Mesenchymal stem cell (in vitro differentiated cells and primary cell): ENCODE measurements at regions not wholly inside any gene's neighbourhood (a gene's known extent, or its start where the extent isn't known, plus 50 kb on each side); places are given as distances from the start of the nearest gene placed in this dataset.

Experiments used
- DNase-seq: peaks from one replicate; pipeline ENCODE4 v3.0.0-alpha.2; 2013
- H2AFZ ChIP-seq: one replicate; pipeline ENCODE4 v1.6.1; 2013; ENCODE audit warnings: low read depth, mild to moderate bottlenecking, control low read depth, inconsistent platforms, low read length, moderate library complexity
- H2AK5ac ChIP-seq: 2 replicates; pipeline ENCODE4 v1.6.1; 2013; ENCODE audit warnings: low read length, moderate library complexity, mild to moderate bottlenecking, inconsistent platforms; ENCODE audit not compliant: severe bottlenecking
- H2BK120ac ChIP-seq: one replicate; pipeline ENCODE4 v1.6.1; 2013; ENCODE audit warnings: low read depth, mild to moderate bottlenecking, inconsistent platforms, low read length, moderate library complexity
- H2BK12ac ChIP-seq, 2 experiments: one replicate each; pipeline ENCODE4 v1.6.1; 2013; ENCODE audit warnings: inconsistent platforms in 2 of 2, low read length in 2 of 2, mild to moderate bottlenecking in 2 of 2, moderate library complexity in 2 of 2, control low read depth in 1 of 2
- H2BK15ac ChIP-seq: one replicate; pipeline ENCODE4 v1.6.1; 2013; ENCODE audit warnings: mild to moderate bottlenecking, low read depth, inconsistent platforms; ENCODE audit not compliant: poor library complexity, severe bottlenecking
- H2BK5ac ChIP-seq: 2 replicates; pipeline ENCODE4 v1.6.1; 2013; ENCODE audit warnings: low read depth, mild to moderate bottlenecking, low read length, control low read depth, inconsistent platforms; ENCODE audit not compliant: poor library complexity, severe bottlenecking
- H3K14ac ChIP-seq, 2 experiments: one replicate each; pipeline ENCODE4 v1.6.1; 2013; ENCODE audit warnings: inconsistent platforms in 2 of 2, low read length in 2 of 2, control low read depth in 1 of 2, mild to moderate bottlenecking in 1 of 2, moderate library complexity in 1 of 2
- H3K18ac ChIP-seq, 2 experiments: one replicate each; pipeline ENCODE4 v1.6.1; 2013; ENCODE audit warnings: inconsistent platforms in 2 of 2, low read length in 2 of 2, control low read depth in 1 of 2, low read depth in 1 of 2, mild to moderate bottlenecking in 1 of 2
- H3K23ac ChIP-seq, 2 experiments: one replicate each; pipeline ENCODE4 v1.6.1; 2013; ENCODE audit warnings: inconsistent platforms in 2 of 2, low read length in 2 of 2, mild to moderate bottlenecking in 2 of 2, moderate library complexity in 2 of 2, control low read depth in 1 of 2
- H3K27ac ChIP-seq: 2 replicates; pipeline ENCODE4 v1.5.1; 2013; ENCODE audit warnings: mild to moderate bottlenecking, moderate library complexity, low read length, control low read depth, inconsistent platforms; ENCODE audit not compliant: poor library complexity, severe bottlenecking
- H3K27me3 ChIP-seq, 2 experiments: 2 replicates each; pipeline versions ENCODE4 v1.6.1 to v1.7.0; 2013; ENCODE audit warnings: low read length in 2 of 2, mild to moderate bottlenecking in 2 of 2, moderate library complexity in 2 of 2, control low read depth in 1 of 2, inconsistent platforms in 1 of 2; ENCODE audit not compliant: control insufficient read depth in 1 of 2, insufficient read depth in 1 of 2
- H3K36me3 ChIP-seq, 2 experiments: 2 replicates each; pipeline versions ENCODE4 v1.6.1 to v1.7.0; 2013; ENCODE audit warnings: low read length in 2 of 2, control low read depth in 1 of 2, inconsistent platforms in 1 of 2, low read depth in 1 of 2, mild to moderate bottlenecking in 1 of 2; ENCODE audit not compliant: insufficient read depth in 2 of 2, control insufficient read depth in 1 of 2
- H3K4ac ChIP-seq, 2 experiments: one replicate each; pipeline ENCODE4 v1.6.1; 2013; ENCODE audit warnings: inconsistent platforms in 2 of 2, low read length in 2 of 2, mild to moderate bottlenecking in 2 of 2, moderate library complexity in 2 of 2, control low read depth in 1 of 2, low read depth in 1 of 2
- H3K4me1 ChIP-seq: 2 replicates; pipeline ENCODE4 v1.6.1; 2013; ENCODE audit warnings: low read depth, low read length, control low read depth; ENCODE audit not compliant: control insufficient read depth, insufficient read depth
- H3K4me2 ChIP-seq: 2 replicates; pipeline ENCODE4 v1.6.1; 2013; ENCODE audit warnings: low read length, mild to moderate bottlenecking, inconsistent platforms; ENCODE audit not compliant: poor library complexity, severe bottlenecking
- H3K4me3 ChIP-seq, 2 experiments: 2 replicates each; pipeline versions ENCODE4 v1.5.1 to v1.7.0; 2013; ENCODE audit warnings: low read length in 2 of 2, mild to moderate bottlenecking in 2 of 2, control low read depth in 1 of 2, low read depth in 1 of 2; ENCODE audit not compliant: insufficient read depth in 1 of 2
- H3K79me1 ChIP-seq: replicated peaks from 2 replicates; pipeline ENCODE4 v1.6.1; 2013; ENCODE audit warnings: mild to moderate bottlenecking, control low read depth, low read length, inconsistent platforms; ENCODE audit not compliant: poor library complexity, severe bottlenecking
- H3K9ac ChIP-seq: 2 replicates; pipeline ENCODE4 v1.7.0; 2013; ENCODE audit warnings: mild to moderate bottlenecking, low read length, moderate library complexity
- H3K9me3 ChIP-seq: 2 replicates; pipeline ENCODE4 v1.7.0; 2013; ENCODE audit warnings: mild to moderate bottlenecking, low read length; ENCODE audit not compliant: control insufficient read depth
- H4K8ac ChIP-seq: one replicate; pipeline ENCODE4 v1.6.1; 2013; ENCODE audit warnings: inconsistent platforms, mild to moderate bottlenecking, low read length, moderate library complexity
- H4K91ac ChIP-seq: one replicate; pipeline ENCODE4 v1.6.1; 2013; ENCODE audit warnings: mild to moderate bottlenecking, low read length, inconsistent platforms
- whole genome bisulfite sequencing: methylation state at CpG from one replicate; pipeline ENCODE4 v1.1.7; 2013; ENCODE audit warnings: mixed read lengths; 5-methylcytosine and 5-hydroxymethylcytosine counted together

DNA sequence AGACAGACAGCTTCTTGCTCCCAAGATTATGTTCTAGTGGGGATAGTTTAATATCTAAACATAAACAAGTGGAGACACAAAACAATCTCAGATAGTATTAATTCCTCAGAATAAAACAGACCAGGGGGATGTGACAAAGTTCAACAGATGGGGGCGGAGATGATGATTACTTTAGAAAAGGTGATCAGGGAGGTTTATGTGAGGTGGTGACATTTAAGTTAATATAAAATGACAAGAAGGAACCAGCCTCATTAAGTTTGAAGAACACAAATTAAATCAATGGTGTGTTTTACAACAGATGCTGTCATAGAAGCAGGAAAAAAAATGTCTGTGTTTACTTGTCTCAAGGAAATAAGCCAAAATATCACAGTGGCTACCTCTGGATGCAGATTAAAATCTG lies 119.6 kb upstream of the HMHB1 start:
- Histone ChIP-seq H3K14ac (no peak overlapping the region), H3K4me2 (no peak overlapping the region), H3K4ac (no peak overlapping the region), H3K4me3 (peak overlapping the region in 1 of 2 experiments; percentile 36), H3K36me3 (no peaks in the 10 kb centered on the region), H3K27me3 (no peaks in the 10 kb centered on the region), H2BK15ac (no peak overlapping the region), H2BK12ac (no peak overlapping the region), H2BK5ac (no peak overlapping the region), H2AFZ (no peak overlapping the region), H3K27ac (no peak overlapping the region), H3K23ac (no peak overlapping the region), H4K91ac (no peak overlapping the region), H3K9me3 (no peaks in the 10 kb centered on the region), H2AK5ac (no peak overlapping the region), H2BK120ac (no peak overlapping the region), H3K4me1 (no peaks in the 10 kb centered on the region), H3K79me1 (no peaks in the 10 kb centered on the region), H3K18ac (no peak overlapping the region), H3K9ac (peak overlapping the region; percentile 65), H4K8ac (no peak overlapping the region)
- 93% methylated on average over 1 of the region's 1 CpG for WGBS
- DNase-seq = no peak

DNA sequence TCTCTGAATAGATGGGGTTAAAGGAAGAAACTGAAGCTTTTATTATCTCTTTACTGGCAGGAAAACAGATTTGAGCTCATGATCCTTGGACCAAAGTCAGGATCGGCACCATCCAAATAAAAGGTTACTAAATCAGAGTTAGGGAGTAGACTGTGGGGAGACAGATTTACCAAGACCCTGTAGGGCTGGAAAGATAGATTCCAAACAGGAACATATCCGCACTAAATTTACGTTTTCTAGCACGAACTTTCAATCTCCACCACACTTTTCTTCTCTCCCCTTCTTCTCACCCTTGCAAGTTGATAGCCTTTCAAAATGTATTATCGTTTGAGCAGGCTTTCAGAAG lies 120.0 kb upstream of the HMHB1 start:
- no peak overlapping the region for H2BK15ac ChIP-seq
- no peaks in the 10 kb centered on the region for H3K36me3 ChIP-seq
- H2BK5ac ChIP-seq = no peak overlapping the region
- H3K9ac ChIP-seq = peak overlapping the region; percentile 65
- DNase-seq = no peak
- H3K14ac ChIP-seq = no peak overlapping the region
- no peak overlapping the region for H2AFZ ChIP-seq
- H3K23ac ChIP-seq = no peak overlapping the region
- H3K4me3 ChIP-seq = peak overlapping the region in 1 of 2 experiments; percentile 36
- no peak overlapping the region for H4K8ac ChIP-seq
- no peak overlapping the region for H2AK5ac ChIP-seq
- no peak overlapping the region for H3K4me2 ChIP-seq
- no peak overlapping the region for H3K4ac ChIP-seq
- no peak overlapping the region for H3K18ac ChIP-seq
- 87% methylated on average over 5 of the region's 5 CpGs for WGBS
- H2BK12ac ChIP-seq = no peak overlapping the region
- H2BK120ac ChIP-seq = no peak overlapping the region
- no peaks in the 10 kb centered on the region for H3K79me1 ChIP-seq
- H3K9me3 ChIP-seq = no peaks in the 10 kb centered on the region
- no peaks in the 10 kb centered on the region for H3K27me3 ChIP-seq
- H4K91ac ChIP-seq = no peak overlapping the region
- H3K27ac ChIP-seq = no peak overlapping the region
- H3K4me1 ChIP-seq = no peaks in the 10 kb centered on the region

GRCh38 chr5:143691287-143691944 lies 120.5 kb upstream of the HMHB1 start:
- Histone ChIP-seq H3K18ac (no peak overlapping the region), H3K4me3 (peak overlapping the region in 1 of 2 experiments; percentile 36), H2BK5ac (no peak overlapping the region), H3K4me2 (no peak overlapping the region), H3K27ac (no peak overlapping the region), H3K23ac (no peak overlapping the region), H3K9ac (peak overlapping the region; percentile 65), H3K27me3 (no peaks in the 10 kb centered on the region), H3K4me1 (no peaks in the 10 kb centered on the region), H2AFZ (no peak overlapping the region), H2BK12ac (no peak overlapping the region), H2BK120ac (no peak overlapping the region), H3K36me3 (no peaks in the 10 kb centered on the region), H3K14ac (no peak overlapping the region), H4K8ac (no peak overlapping the region), H2BK15ac (no peak overlapping the region), H3K4ac (no peak overlapping the region), H4K91ac (no peak overlapping the region), H2AK5ac (no peak overlapping the region), H3K9me3 (no peaks in the 10 kb centered on the region), H3K79me1 (no peaks in the 10 kb centered on the region)
- WGBS = 0% methylated on average over 1 of the region's 3 CpGs
- DNase-seq = no peak

- Histone ChIP-seq H3K36me3 (no peaks in the 10 kb centered on the region), H2AFZ (no peak overlapping the region), H3K27me3 (no peaks in the 10 kb centered on the region), H2BK120ac (no peak overlapping the region), H2BK12ac (no peak overlapping the region), H3K14ac (no peak overlapping the region), H3K4ac (no peak overlapping the region), H3K23ac (no peak overlapping the region), H3K79me1 (no peaks in the 10 kb centered on the region), H3K9ac (no peak overlapping the region), H2BK15ac (no peak overlapping the region), H4K8ac (no peak overlapping the region), H2AK5ac (no peak overlapping the region), H3K4me3 (no peak overlapping the region), H3K4me1 (no peaks in the 10 kb centered on the region), H2BK5ac (no peak overlapping the region), H3K4me2 (no peak overlapping the region), H3K9me3 (no peaks in the 10 kb centered on the region), H4K91ac (no peak overlapping the region), H3K27ac (peak overlapping the region; percentile 53), H3K18ac (no peak overlapping the region)
- no peak for DNase-seq
Observed at GRCh38 chr5:143687604-143688003, 124.4 kb upstream of the HMHB1 start.
